ENCODE measurements at regions not wholly inside any gene's neighbourhood (a gene's known extent, or its start where the extent isn't known, plus 50 kb on each side); places are given as distances from the start of the nearest gene placed in this dataset.

GRCh38 chr2:62447411-62447810 lies 58.6 kb downstream of the TMEM17 start:
- DNase-seq (ENCODE audit: extremely low spot score) = no peak
- TF ChIP-seq FOXA1 (IDR thresholded peaks at IDR 0.05) (no peak), BHLHE40 (IDR thresholded peaks at IDR 0.05; ENCODE audit: borderline replicate concordance) (no peak), ELF4 (IDR thresholded peaks at IDR 0.05) (no peak), FOXM1 (IDR thresholded peaks at IDR 0.05; ENCODE audit: borderline replicate concordance) (no peak), ZNF384 (IDR thresholded peaks at IDR 0.05) (no peak), FOXK2 (IDR thresholded peaks at IDR 0.05) (no peak), NFRKB (IDR thresholded peaks at IDR 0.05) (no peak), TARDBP (IDR thresholded peaks at IDR 0.05) (no peak)
- ChIA-PET POLR2A (no interaction called here), CTCF (no interaction called here)

- no peak for TF ChIP-seq SP1 (IDR thresholded peaks at IDR 0.05)
- TF ChIP-seq CTBP1 (IDR thresholded peaks at IDR 0.05; ENCODE audit: borderline replicate concordance) = no peak
- TF ChIP-seq ELF4 (IDR thresholded peaks at IDR 0.05) = no peak
- TF ChIP-seq NFRKB (IDR thresholded peaks at IDR 0.05) = no peak
- TF ChIP-seq FOXK2 (IDR thresholded peaks at IDR 0.05) = no peak
- no peak for TF ChIP-seq PKNOX1 (IDR thresholded peaks at IDR 0.05)
- TF ChIP-seq FOXA1 (IDR thresholded peaks at IDR 0.05) = no peak
- ChIA-PET CTCF (no interaction called here), POLR2A (no interaction called here)
- DNase-seq (ENCODE audit: extremely low spot score) = no peak
These were observed 59.5 kb downstream of the TMEM17 start for GRCh38 chr2:62446491-62446890.

- ChIA-PET CTCF (interaction anchor here (0.6 to 1.3 kb wide), 2 partner anchors 13 to 592 kb away, joined by 3 to 4 read pairs; no protein-coding TSS in a partner anchor), POLR2A (no interaction called here)
- no peak for DNase-seq (ENCODE audit: extremely low spot score)
- TF ChIP-seq NFRKB (IDR thresholded peaks at IDR 0.05) = no peak
- TF ChIP-seq BHLHE40 (IDR thresholded peaks at IDR 0.05; ENCODE audit: borderline replicate concordance) = no peak
- no peak for TF ChIP-seq SUZ12 (IDR thresholded peaks at IDR 0.05)
- TF ChIP-seq PKNOX1 (IDR thresholded peaks at IDR 0.05) = no peak
- no peak for TF ChIP-seq FOXA1 (IDR thresholded peaks at IDR 0.05)
- no peak for TF ChIP-seq CTBP1 (IDR thresholded peaks at IDR 0.05; ENCODE audit: borderline replicate concordance)
- no peak for TF ChIP-seq FOXK2 (IDR thresholded peaks at IDR 0.05)
- no peak for TF ChIP-seq HDGF (IDR thresholded peaks at IDR 0.05; ENCODE audit: borderline replicate concordance)
These were observed 62.1 kb downstream of the TMEM17 start for GRCh38 chr2:62443886-62444285.

- no peak for TF ChIP-seq TARDBP (IDR thresholded peaks at IDR 0.05)
- TF ChIP-seq SP1 (IDR thresholded peaks at IDR 0.05) = no peak
- no peak for TF ChIP-seq NFRKB (IDR thresholded peaks at IDR 0.05)
- TF ChIP-seq ZNF384 (IDR thresholded peaks at IDR 0.05) = no peak
- TF ChIP-seq SUZ12 (IDR thresholded peaks at IDR 0.05) = no peak
- no peak for TF ChIP-seq HDGF (IDR thresholded peaks at IDR 0.05; ENCODE audit: borderline replicate concordance)
- no peak for TF ChIP-seq FOXK2 (IDR thresholded peaks at IDR 0.05)
- DNase-seq (ENCODE audit: extremely low spot score) = no peak
- POLR2A ChIA-PET = no interaction called here
- CTCF ChIA-PET = interaction anchor here (0.6 to 1.3 kb wide), 2 partner anchors 13 to 593 kb away, joined by 3 to 4 read pairs; no protein-coding TSS in a partner anchor
These were observed 62.5 kb downstream of the TMEM17 start for GRCh38 chr2:62443471-62443870.

- ChIA-PET POLR2A (no interaction called here), CTCF (no interaction called here)
- DNase-seq (ENCODE audit: extremely low spot score) = no peak
- no peak for TF ChIP-seq NFRKB (IDR thresholded peaks at IDR 0.05)
- TF ChIP-seq ZNF384 (IDR thresholded peaks at IDR 0.05) = no peak
- TF ChIP-seq FOXM1 (IDR thresholded peaks at IDR 0.05; ENCODE audit: borderline replicate concordance) = no peak
- TF ChIP-seq SUZ12 (IDR thresholded peaks at IDR 0.05) = no peak
- no peak for TF ChIP-seq TARDBP (IDR thresholded peaks at IDR 0.05)
- no peak for TF ChIP-seq PKNOX1 (IDR thresholded peaks at IDR 0.05)
- TF ChIP-seq FOXA1 (IDR thresholded peaks at IDR 0.05) = no peak
These were observed 64.2 kb downstream of the TMEM17 start for GRCh38 chr2:62441824-62442223.

GRCh38 chr2:62441421-62441820 lies 64.6 kb downstream of the TMEM17 start:
- CTCF ChIA-PET = no interaction called here
- DNase-seq (ENCODE audit: extremely low spot score) = no peak
- TF ChIP-seq ZNF384 (IDR thresholded peaks at IDR 0.05) = no peak
- TF ChIP-seq FOXM1 (IDR thresholded peaks at IDR 0.05; ENCODE audit: borderline replicate concordance) = no peak
- no peak for TF ChIP-seq FOXA1 (IDR thresholded peaks at IDR 0.05)
- no peak for TF ChIP-seq FOXK2 (IDR thresholded peaks at IDR 0.05)
- no peak for TF ChIP-seq SP1 (IDR thresholded peaks at IDR 0.05)
- TF ChIP-seq ELF4 (IDR thresholded peaks at IDR 0.05) = no peak
- no peak for TF ChIP-seq L3MBTL2 (conservative IDR thresholded peaks at IDR 0.05)
- no peak for TF ChIP-seq SUZ12 (IDR thresholded peaks at IDR 0.05)
- TF ChIP-seq ARNT (IDR thresholded peaks at IDR 0.05) = no peak
- TF ChIP-seq BHLHE40 (IDR thresholded peaks at IDR 0.05; ENCODE audit: borderline replicate concordance) = no peak
- no peak for TF ChIP-seq PKNOX1 (IDR thresholded peaks at IDR 0.05)
- POLR2A ChIA-PET = no interaction called here

GRCh38 chr2:62440281-62440946 lies 65.6 kb downstream of the TMEM17 start:
- TF ChIP-seq FOXM1 (IDR thresholded peaks at IDR 0.05; ENCODE audit: borderline replicate concordance) (no peak), FOXA1 (IDR thresholded peaks at IDR 0.05) (no peak), ZNF384 (IDR thresholded peaks at IDR 0.05) (no peak), SP1 (IDR thresholded peaks at IDR 0.05) (no peak), PKNOX1 (IDR thresholded peaks at IDR 0.05) (no peak), ARNT (IDR thresholded peaks at IDR 0.05) (no peak), FOXK2 (IDR thresholded peaks at IDR 0.05) (no peak), SUZ12 (IDR thresholded peaks at IDR 0.05) (no peak), ELF4 (IDR thresholded peaks at IDR 0.05) (no peak), LEF1 (IDR thresholded peaks at IDR 0.05; ENCODE audit: borderline replicate concordance) (no peak), BHLHE40 (IDR thresholded peaks at IDR 0.05; ENCODE audit: borderline replicate concordance) (no peak), NFRKB (IDR thresholded peaks at IDR 0.05) (no peak), L3MBTL2 (conservative IDR thresholded peaks at IDR 0.05) (no peak), TARDBP (IDR thresholded peaks at IDR 0.05) (no peak), HDGF (IDR thresholded peaks at IDR 0.05; ENCODE audit: borderline replicate concordance) (no peak)
- ChIA-PET POLR2A (no interaction called here), CTCF (no interaction called here)
- no peak for DNase-seq (ENCODE audit: extremely low spot score)
